ENCODE measurements at regions not wholly inside any gene's neighbourhood (a gene's known extent, or its start where the extent isn't known, plus 50 kb on each side); places are given as distances from the start of the nearest gene placed in this dataset.

DNA sequence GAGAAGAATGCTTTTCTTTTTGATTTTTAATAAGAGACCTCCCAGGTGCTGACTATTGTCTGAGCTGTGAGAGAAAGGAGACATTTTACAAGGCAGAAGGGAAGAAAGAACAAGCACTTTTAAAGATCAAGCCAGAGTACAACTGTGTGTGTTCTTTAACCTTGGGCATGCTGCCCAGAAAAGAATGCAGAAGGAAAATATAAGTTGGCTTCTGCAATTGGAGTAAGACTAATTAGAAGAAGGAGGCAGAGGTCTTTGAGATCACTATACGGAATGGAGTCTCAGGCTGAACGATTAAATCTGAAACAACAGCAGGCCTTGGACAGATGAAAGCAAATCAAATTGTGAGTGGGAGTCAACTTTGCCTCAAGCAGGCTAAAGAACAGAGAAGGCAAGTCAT, 230.5 kb downstream of the ATP23 start:
- H3K27ac ChIP-seq (replicated peaks) = no peak overlapping the region
- H3K4me3 ChIP-seq (replicated peaks; ENCODE audit: insufficient read depth, low read length) = no peak overlapping the region

DNA sequence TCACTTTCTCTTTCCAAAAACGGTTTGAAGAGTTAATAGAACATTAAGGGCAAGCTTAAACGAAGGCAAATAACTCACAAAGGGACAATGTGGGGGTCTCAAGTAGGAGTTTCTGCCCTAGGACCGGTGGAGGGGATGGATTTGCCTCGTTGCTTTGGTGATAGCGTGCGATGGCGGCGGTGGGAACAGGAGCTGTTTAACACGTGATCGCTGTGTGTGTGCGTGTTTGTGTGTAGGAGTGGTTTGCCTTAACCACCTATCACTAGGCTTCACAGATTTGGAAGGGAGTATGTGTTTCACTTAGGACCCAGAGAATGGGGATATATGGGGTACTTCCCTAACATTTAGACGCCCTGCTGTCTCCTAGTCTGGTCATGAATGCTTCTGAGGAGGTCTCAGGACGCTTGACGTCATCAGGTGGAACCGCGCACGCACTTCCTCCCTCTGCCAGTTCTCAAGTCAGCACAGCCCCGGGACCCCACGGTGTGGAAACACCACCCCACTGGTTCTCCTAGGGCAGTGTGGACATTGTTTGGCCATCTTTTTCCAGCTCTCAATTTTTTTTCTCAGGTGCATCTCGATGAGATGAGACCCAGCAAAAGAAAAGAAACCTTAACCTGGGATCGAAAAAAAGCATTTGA, 231.2 kb downstream of the ATP23 start:
- DNase-seq (ENCODE audit: low read depth in 1 of 2, low spot score in 1 of 2) = no peak
- Histone ChIP-seq H3K27me3 (ENCODE audit: insufficient read depth, poor library complexity, severe bottlenecking) (peaks cover 4% of the 10 kb centered on the region), H3K27ac (replicated peaks) (no peak overlapping the region), H3K4me3 (replicated peaks; ENCODE audit: insufficient read depth, low read length) (no peak overlapping the region)
- TF ChIP-seq, protein P1, sequence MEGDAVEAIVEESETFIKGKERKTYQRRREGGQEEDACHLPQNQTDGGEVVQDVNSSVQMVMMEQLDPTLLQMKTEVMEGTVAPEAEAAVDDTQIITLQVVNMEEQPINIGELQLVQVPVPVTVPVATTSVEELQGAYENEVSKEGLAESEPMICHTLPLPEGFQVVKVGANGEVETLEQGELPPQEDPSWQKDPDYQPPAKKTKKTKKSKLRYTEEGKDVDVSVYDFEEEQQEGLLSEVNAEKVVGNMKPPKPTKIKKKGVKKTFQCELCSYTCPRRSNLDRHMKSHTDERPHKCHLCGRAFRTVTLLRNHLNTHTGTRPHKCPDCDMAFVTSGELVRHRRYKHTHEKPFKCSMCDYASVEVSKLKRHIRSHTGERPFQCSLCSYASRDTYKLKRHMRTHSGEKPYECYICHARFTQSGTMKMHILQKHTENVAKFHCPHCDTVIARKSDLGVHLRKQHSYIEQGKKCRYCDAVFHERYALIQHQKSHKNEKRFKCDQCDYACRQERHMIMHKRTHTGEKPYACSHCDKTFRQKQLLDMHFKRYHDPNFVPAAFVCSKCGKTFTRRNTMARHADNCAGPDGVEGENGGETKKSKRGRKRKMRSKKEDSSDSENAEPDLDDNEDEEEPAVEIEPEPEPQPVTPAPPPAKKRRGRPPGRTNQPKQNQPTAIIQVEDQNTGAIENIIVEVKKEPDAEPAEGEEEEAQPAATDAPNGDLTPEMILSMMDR (IDR thresholded peaks at IDR 0.05; ENCODE audit: insufficient read depth, low read length) = no peak
- TF ChIP-seq POLR2AphosphoS5 (IDR thresholded peaks at IDR 0.05; ENCODE audit: low read depth) = no peak
- no peak for TF ChIP-seq SPI1 (IDR thresholded peaks at IDR 0.05; ENCODE audit: borderline replicate concordance, low read depth)
- TF ChIP-seq GABPA (IDR thresholded peaks at IDR 0.05; ENCODE audit: low read depth) = no peak
- TF ChIP-seq, protein P2, sequence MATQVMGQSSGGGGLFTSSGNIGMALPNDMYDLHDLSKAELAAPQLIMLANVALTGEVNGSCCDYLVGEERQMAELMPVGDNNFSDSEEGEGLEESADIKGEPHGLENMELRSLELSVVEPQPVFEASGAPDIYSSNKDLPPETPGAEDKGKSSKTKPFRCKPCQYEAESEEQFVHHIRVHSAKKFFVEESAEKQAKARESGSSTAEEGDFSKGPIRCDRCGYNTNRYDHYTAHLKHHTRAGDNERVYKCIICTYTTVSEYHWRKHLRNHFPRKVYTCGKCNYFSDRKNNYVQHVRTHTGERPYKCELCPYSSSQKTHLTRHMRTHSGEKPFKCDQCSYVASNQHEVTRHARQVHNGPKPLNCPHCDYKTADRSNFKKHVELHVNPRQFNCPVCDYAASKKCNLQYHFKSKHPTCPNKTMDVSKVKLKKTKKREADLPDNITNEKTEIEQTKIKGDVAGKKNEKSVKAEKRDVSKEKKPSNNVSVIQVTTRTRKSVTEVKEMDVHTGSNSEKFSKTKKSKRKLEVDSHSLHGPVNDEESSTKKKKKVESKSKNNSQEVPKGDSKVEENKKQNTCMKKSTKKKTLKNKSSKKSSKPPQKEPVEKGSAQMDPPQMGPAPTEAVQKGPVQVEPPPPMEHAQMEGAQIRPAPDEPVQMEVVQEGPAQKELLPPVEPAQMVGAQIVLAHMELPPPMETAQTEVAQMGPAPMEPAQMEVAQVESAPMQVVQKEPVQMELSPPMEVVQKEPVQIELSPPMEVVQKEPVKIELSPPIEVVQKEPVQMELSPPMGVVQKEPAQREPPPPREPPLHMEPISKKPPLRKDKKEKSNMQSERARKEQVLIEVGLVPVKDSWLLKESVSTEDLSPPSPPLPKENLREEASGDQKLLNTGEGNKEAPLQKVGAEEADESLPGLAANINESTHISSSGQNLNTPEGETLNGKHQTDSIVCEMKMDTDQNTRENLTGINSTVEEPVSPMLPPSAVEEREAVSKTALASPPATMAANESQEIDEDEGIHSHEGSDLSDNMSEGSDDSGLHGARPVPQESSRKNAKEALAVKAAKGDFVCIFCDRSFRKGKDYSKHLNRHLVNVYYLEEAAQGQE (IDR thresholded peaks at IDR 0.05; ENCODE audit: insufficient replicate concordance, low read depth) = no peak

More for the DNA sequence above, 230.5 kb downstream of the ATP23 start:
- peaks cover 2% of the 10 kb centered on the region for H3K27me3 ChIP-seq (ENCODE audit: insufficient read depth, poor library complexity, severe bottlenecking)
- no peak for TF ChIP-seq SPI1 (IDR thresholded peaks at IDR 0.05; ENCODE audit: borderline replicate concordance, low read depth)
- TF ChIP-seq POLR2AphosphoS5 (IDR thresholded peaks at IDR 0.05; ENCODE audit: low read depth) = no peak
- TF ChIP-seq, protein P1 (IDR thresholded peaks at IDR 0.05; ENCODE audit: insufficient read depth, low read length) = no peak
- TF ChIP-seq, protein P2 (IDR thresholded peaks at IDR 0.05; ENCODE audit: insufficient replicate concordance, low read depth) = no peak
- no peak for TF ChIP-seq GABPA (IDR thresholded peaks at IDR 0.05; ENCODE audit: low read depth)
- no peak for DNase-seq (ENCODE audit: low read depth in 1 of 2, low spot score in 1 of 2)

DNA sequence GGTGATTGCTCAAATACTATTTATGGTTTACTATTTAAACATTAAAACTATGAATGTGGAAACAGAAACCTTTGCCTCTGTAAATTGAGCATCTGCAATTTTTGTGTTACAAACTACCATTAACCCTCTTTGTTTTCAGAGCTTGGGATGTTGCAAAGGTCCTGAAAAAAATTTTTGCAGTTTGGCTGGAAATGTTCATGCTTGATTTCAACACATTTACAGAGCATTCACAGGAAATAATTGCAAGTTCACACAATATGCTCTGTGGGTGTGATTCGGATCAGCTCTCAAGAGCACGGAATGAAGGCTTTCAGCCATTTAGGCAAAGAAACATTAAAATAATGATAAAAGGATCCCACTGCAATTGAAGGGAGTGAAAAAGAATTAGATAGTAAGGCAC, 232.9 kb downstream of the ATP23 start:
- DNase-seq (ENCODE audit: low read depth in 1 of 2, low spot score in 1 of 2) = no peak
- TF ChIP-seq GABPA (IDR thresholded peaks at IDR 0.05; ENCODE audit: low read depth) (no peak), POLR2AphosphoS5 (IDR thresholded peaks at IDR 0.05; ENCODE audit: low read depth) (no peak), SPI1 (IDR thresholded peaks at IDR 0.05; ENCODE audit: borderline replicate concordance, low read depth) (no peak)
- TF ChIP-seq, protein P1 (IDR thresholded peaks at IDR 0.05; ENCODE audit: insufficient read depth, low read length) = no peak
- TF ChIP-seq, protein P2 (IDR thresholded peaks at IDR 0.05; ENCODE audit: insufficient replicate concordance, low read depth) = no peak
- H3K27me3 ChIP-seq (ENCODE audit: insufficient read depth, poor library complexity, severe bottlenecking) = peaks cover 4% of the 10 kb centered on the region
- H3K4me3 ChIP-seq (replicated peaks; ENCODE audit: insufficient read depth, low read length) = no peak overlapping the region
- H3K27ac ChIP-seq (replicated peaks) = no peak overlapping the region

Data from HL-60 (cell line).